NK-92 treated with Interleukin-12 subunit alpha and Interleukin-12 subunit beta, amount 100 ng/mL, for 24 hours (cell line): ENCODE measurements at regions not wholly inside any gene's neighbourhood (a gene's known extent, or its start where the extent isn't known, plus 50 kb on each side); places are given as distances from the start of the nearest gene placed in this dataset.
"Not testable (repeated sequence)": the region's sequence is repeated elsewhere in the genome, so short reads cannot be mapped to it uniquely, and the experiment has no call there.

Experiments used
- DNase-seq: peaks from one replicate; lab custom pipeline; 2025; lab: John Stamatoyannopoulos, UW

GRCh38 chr1:101420406-101420805 lies 183.6 kb downstream of the S1PR1 start:
- no peak for DNase-seq

- DNase-seq, result not testable (repeated sequence)
Observed at GRCh38 chr1:101428083-101428482, 191.3 kb downstream of the S1PR1 start.

- no peak for DNase-seq
Observed at GRCh38 chr1:101428562-101428961, 191.7 kb downstream of the S1PR1 start.

- DNase-seq, result no peak
Observed at GRCh38 chr1:101431956-101432510, 195.2 kb downstream of the S1PR1 start.

- DNase-seq, result no peak
Observed at GRCh38 chr1:101435831-101436511, 199.2 kb downstream of the S1PR1 start.

GRCh38 chr1:101437800-101438199 lies 201.0 kb downstream of the S1PR1 start:
- DNase-seq, result no peak

- DNase-seq, result peak; percentile 5
Observed at GRCh38 chr1:101438359-101438758, 201.5 kb downstream of the S1PR1 start.

- no peak for DNase-seq
Observed at GRCh38 chr1:101440485-101440884, 203.7 kb downstream of the S1PR1 start.

- no peak for DNase-seq
Observed at GRCh38 chr1:101444381-101444780, 207.6 kb downstream of the S1PR1 start.

GRCh38 chr1:101444873-101445618 lies 208.2 kb downstream of the S1PR1 start:
- no peak for DNase-seq

GRCh38 chr1:101448018-101448417 lies 211.2 kb downstream of the S1PR1 start:
- no peak for DNase-seq

GRCh38 chr1:101450691-101451090 lies 213.9 kb downstream of the S1PR1 start:
- DNase-seq, result not testable (repeated sequence)

- DNase-seq, result no peak
Observed at GRCh38 chr1:101451888-101452287, 215.1 kb downstream of the S1PR1 start.

- DNase-seq, result no peak
Observed at GRCh38 chr1:101452825-101453224, 216.0 kb downstream of the S1PR1 start.

- no peak for DNase-seq
Observed at GRCh38 chr1:101453844-101454243, 217.0 kb downstream of the S1PR1 start.

- no peak for DNase-seq
Observed at GRCh38 chr1:101455166-101455565, 218.3 kb downstream of the S1PR1 start.

- no peak for DNase-seq
Observed at GRCh38 chr1:101460739-101461138, 223.9 kb downstream of the S1PR1 start.

- no peak for DNase-seq
Observed at GRCh38 chr1:101463195-101463594, 226.4 kb downstream of the S1PR1 start.

GRCh38 chr1:101465941-101466340 lies 229.1 kb downstream of the S1PR1 start:
- DNase-seq, result no peak

GRCh38 chr1:101474039-101474665 lies 237.3 kb downstream of the S1PR1 start:
- DNase-seq, result no peak

GRCh38 chr1:101476541-101476940 lies 239.7 kb downstream of the S1PR1 start:
- no peak for DNase-seq

- DNase-seq, result no peak
Observed at GRCh38 chr1:101479945-101480344, 243.1 kb downstream of the S1PR1 start.

- no peak for DNase-seq
Observed at GRCh38 chr1:101482306-101482705, 245.5 kb downstream of the S1PR1 start.
